ENCODE measurements at regions not wholly inside any gene's neighbourhood (a gene's known extent, or its start where the extent isn't known, plus 50 kb on each side); places are given as distances from the start of the nearest gene placed in this dataset.

- no peak for TF ChIP-seq CTCF (IDR thresholded peaks at IDR 0.05)
- TF ChIP-seq POLR2A (IDR thresholded peaks at IDR 0.05): no peak
These were observed 57.8 kb upstream of the ITM2B start for GRCh38 chr13:48175185-48175584.

Measured in esophagus squamous epithelium (tissue), 4 donors.